Activated B cell treated with CpG ODN at 0.5 μM for 24 hours (primary cell): ENCODE measurements at regions not wholly inside any gene's neighbourhood (a gene's known extent, or its start where the extent isn't known, plus 50 kb on each side); places are given as distances from the start of the nearest gene placed in this dataset.

ENCODE experiments used
- ATAC-seq: fragments of 200-7000 bp; cut with Tn5 transposase; one replicate; pipeline ENCODE4 v1.10.0; 2021; ENCODE audit warnings: low read depth, mild to moderate bottlenecking, moderate library complexity
- CTCF ChIA-PET: fragments of 350-600 bp; sonication (Branson Sonifier 250); formaldehyde crosslinking; loops from one replicate; lab custom pipeline; 2021; ENCODE audit warnings: antibody characterized with exemption; lab: Charles Lee
- POLR2A ChIA-PET: fragments of 350-600 bp; sonication (Branson Sonifier 250); formaldehyde crosslinking; loops from one replicate; lab custom pipeline; 2021; ENCODE audit warnings: antibody characterized with exemption; lab: Charles Lee
- DNase-seq: peaks from one replicate; pipeline ENCODE4 v3.0.0; 2022
- H3K27ac Mint-ChIP-seq: one replicate; pipeline ENCODE4 v1.8.0; 2020; ENCODE audit warnings: mixed read lengths
- H3K27me3 Mint-ChIP-seq: one replicate; pipeline ENCODE4 v1.8.0; 2021; ENCODE audit warnings: mixed read lengths
- H3K36me3 Mint-ChIP-seq: one replicate; pipeline ENCODE4 v1.8.0; 2021; ENCODE audit warnings: low read depth, mixed read lengths
- H3K4me1 Mint-ChIP-seq: one replicate; pipeline ENCODE4 v1.8.0; 2021; ENCODE audit warnings: mixed read lengths
- H3K4me3 Mint-ChIP-seq: one replicate; pipeline ENCODE4 v1.8.0; 2020; ENCODE audit warnings: mild to moderate bottlenecking, mixed read lengths
- H3K9me3 Mint-ChIP-seq: one replicate; pipeline ENCODE4 v1.8.0; 2020; ENCODE audit warnings: mixed read lengths
- CTCF ChIP-seq: fragments of 200-600 bp; IDR thresholded peaks from one replicate; pipeline ENCODE4 v1.8.0; 2022; ENCODE audit warnings: antibody characterized with exemption, mild to moderate bottlenecking
- intact Hi-C: fragments of 100-400 bp; cut with micrococcal nuclease; formaldehyde crosslinking; loops from one replicate; pipeline ENCODE4 v1.15.1; 2024

DNA sequence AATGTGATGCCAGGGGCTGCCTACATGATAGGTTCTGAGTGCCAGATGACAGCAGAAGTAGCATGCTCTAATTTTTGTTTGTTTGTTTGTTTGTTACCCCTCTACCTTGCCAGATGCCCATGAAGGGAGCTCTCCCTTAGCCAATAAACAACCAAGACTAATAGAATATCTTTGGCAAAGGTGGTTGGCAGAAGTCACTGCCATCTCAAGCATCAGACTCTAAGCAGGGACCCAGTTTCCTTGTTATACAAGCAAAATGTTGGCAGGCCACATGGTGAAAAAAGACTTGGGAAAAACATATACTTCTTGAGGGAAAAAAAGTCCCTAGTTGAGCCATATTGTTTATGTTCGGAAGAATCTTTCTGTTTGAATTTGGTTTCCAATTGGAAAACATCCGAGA lies 609.0 kb upstream of the CFAP20DC start:
- Mint-ChIP-seq H3K4me3 (no peak overlapping the region), H3K27ac (no peak overlapping the region), H3K4me1 (no peaks in the 10 kb centered on the region), H3K27me3 (no peaks in the 10 kb centered on the region), H3K36me3 (no peaks in the 10 kb centered on the region), H3K9me3 (no peaks in the 10 kb centered on the region)
- no peak for TF ChIP-seq CTCF
- no peak for DNase-seq
- ATAC-seq = no peak
- POLR2A ChIA-PET = no interaction called here
- intact Hi-C loops = no loop called here
- CTCF ChIA-PET = no interaction called here

DNA sequence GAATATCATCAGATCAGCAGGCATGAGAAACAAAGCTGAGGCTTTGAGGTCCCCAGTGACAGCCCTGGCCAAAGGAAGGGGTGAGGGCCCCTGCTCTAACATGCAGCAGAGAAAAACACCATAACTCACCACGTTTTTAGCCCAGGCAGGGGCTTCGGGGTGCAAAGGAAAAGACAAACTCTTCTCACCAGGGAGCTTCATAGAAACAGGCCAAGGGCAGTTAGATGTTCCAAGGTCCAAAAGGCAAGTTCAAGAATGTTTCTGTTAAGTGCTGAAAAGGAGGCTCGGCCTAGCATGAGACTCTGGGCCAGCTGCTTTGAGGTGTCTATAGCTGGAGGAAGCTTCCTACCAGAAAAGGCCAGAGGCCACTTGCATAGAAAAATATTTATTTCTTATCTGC lies 608.4 kb upstream of the CFAP20DC start:
- POLR2A ChIA-PET = no interaction called here
- CTCF ChIA-PET = no interaction called here
- intact Hi-C loops = no loop called here
- no peak overlapping the region for H3K27ac Mint-ChIP-seq
- H3K27me3 Mint-ChIP-seq = no peaks in the 10 kb centered on the region
- ATAC-seq (no peak), DNase-seq (no peak)
- no peaks in the 10 kb centered on the region for H3K36me3 Mint-ChIP-seq
- no peak overlapping the region for H3K4me3 Mint-ChIP-seq
- no peaks in the 10 kb centered on the region for H3K4me1 Mint-ChIP-seq
- no peaks in the 10 kb centered on the region for H3K9me3 Mint-ChIP-seq
- TF ChIP-seq CTCF = no peak

DNA sequence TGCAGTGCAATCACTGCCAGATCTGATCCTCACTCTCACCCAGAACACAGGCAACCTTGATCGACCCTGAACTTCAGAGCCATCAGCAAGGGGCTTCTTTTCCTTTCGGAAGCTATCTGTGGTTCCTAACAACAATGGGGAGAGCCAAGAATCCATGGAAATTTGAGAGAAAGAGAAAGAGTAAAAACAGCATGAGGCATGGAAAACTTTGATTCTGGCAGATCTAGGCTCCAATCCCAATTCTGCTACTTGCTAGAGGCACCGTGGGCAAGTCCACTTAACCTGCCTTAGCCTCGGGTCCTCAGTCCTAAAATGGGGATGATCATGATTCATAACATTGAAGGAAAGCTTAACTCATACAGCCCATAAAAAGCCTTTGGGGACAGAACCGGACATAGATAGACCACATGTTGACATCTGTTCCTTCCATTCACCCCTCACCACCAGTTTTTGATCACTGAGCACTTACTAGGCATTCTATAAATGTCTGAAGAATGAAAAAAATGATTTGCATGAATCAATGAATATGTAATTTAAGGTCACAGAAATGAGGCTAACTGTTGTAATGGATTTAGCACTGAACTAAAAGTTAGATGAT lies 605.7 kb upstream of the CFAP20DC start:
- H3K4me1 Mint-ChIP-seq = no peaks in the 10 kb centered on the region
- H3K36me3 Mint-ChIP-seq = no peaks in the 10 kb centered on the region
- POLR2A ChIA-PET = no interaction called here
- peaks cover 8% of the 10 kb centered on the region for H3K9me3 Mint-ChIP-seq
- ATAC-seq (no peak), DNase-seq (no peak)
- no peak for TF ChIP-seq CTCF
- CTCF ChIA-PET = no interaction called here
- no peak overlapping the region for H3K27ac Mint-ChIP-seq
- H3K4me3 Mint-ChIP-seq = no peak overlapping the region
- intact Hi-C loops = no loop called here
- H3K27me3 Mint-ChIP-seq = no peaks in the 10 kb centered on the region

GRCh38 chr3:59654480-59655417 lies 604.9 kb upstream of the CFAP20DC start:
- intact Hi-C loops = no loop called here
- POLR2A ChIA-PET = no interaction called here

More at GRCh38 chr3:59654480-59655417, 604.9 kb upstream of the CFAP20DC start:
- DNase-seq = no peak
- no peaks in the 10 kb centered on the region for H3K36me3 Mint-ChIP-seq
- H3K27me3 Mint-ChIP-seq = no peaks in the 10 kb centered on the region
- no peaks in the 10 kb centered on the region for H3K4me1 Mint-ChIP-seq
- H3K9me3 Mint-ChIP-seq = peaks cover 16% of the 10 kb centered on the region
- TF ChIP-seq CTCF = no peak
- CTCF ChIA-PET = no interaction called here
- H3K27ac Mint-ChIP-seq = no peak overlapping the region
- no peak for ATAC-seq
- no peak overlapping the region for H3K4me3 Mint-ChIP-seq
